Mammary epithelial cell (primary cell): ENCODE measurements at regions not wholly inside any gene's neighbourhood (a gene's known extent, or its start where the extent isn't known, plus 50 kb on each side); places are given as distances from the start of the nearest gene placed in this dataset.

Experiments used
- EZH2 ChIP-seq: IDR thresholded peaks from 2 replicates; pipeline ENCODE4 v1.6.1; 2012; ENCODE audit warnings: low read length, inconsistent platforms, borderline replicate concordance
- TF ChIP-seq, protein P1 (sequence below), 2 donors: IDR thresholded peaks in 1 of 2; conservative IDR thresholded peaks in 1 of 2; 2 replicates each; pipeline ENCODE4 v1.5.1; 2011 to 2012; ENCODE audit warnings: inconsistent platforms in 2 of 2, low read length in 2 of 2, mild to moderate bottlenecking in 2 of 2, control low read depth in 1 of 2, low read depth in 1 of 2; ENCODE audit not compliant: insufficient read depth in 1 of 2; ENCODE audit errors: extremely low read depth in 1 of 2

DNA sequence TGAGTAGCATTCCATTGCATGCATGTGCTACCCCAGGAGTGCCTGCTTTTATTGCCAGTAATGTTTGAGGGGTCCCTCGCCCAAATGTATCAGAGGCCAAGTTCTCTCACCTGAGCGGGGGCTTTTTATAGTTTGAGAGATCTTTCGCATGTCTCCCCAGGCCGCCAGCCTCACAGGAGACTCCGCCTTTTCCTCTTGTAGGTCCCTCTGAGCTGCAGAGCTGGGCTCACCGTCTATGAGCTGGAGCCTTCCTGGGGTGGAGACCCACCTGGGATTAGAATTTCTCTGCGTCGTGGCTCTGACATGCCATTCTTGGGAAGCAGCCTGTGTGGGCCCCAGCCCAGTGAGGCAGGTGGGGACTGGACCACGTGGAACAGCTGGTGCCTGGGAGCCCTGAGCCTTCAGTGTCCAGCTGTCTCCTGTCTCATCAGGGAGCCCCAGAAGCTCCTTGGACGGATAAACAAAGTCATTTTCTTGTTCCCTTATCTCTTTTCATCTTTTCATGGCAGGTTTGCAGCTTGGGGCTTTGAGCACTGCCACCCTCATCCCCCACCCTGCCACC lies 261.7 kb upstream of the CRY1 start:
- TF ChIP-seq, protein P1, sequence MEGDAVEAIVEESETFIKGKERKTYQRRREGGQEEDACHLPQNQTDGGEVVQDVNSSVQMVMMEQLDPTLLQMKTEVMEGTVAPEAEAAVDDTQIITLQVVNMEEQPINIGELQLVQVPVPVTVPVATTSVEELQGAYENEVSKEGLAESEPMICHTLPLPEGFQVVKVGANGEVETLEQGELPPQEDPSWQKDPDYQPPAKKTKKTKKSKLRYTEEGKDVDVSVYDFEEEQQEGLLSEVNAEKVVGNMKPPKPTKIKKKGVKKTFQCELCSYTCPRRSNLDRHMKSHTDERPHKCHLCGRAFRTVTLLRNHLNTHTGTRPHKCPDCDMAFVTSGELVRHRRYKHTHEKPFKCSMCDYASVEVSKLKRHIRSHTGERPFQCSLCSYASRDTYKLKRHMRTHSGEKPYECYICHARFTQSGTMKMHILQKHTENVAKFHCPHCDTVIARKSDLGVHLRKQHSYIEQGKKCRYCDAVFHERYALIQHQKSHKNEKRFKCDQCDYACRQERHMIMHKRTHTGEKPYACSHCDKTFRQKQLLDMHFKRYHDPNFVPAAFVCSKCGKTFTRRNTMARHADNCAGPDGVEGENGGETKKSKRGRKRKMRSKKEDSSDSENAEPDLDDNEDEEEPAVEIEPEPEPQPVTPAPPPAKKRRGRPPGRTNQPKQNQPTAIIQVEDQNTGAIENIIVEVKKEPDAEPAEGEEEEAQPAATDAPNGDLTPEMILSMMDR (conservative IDR thresholded peaks at IDR 0.05 in 1 of 2, IDR thresholded peaks at IDR 0.05 in 1 of 2; ENCODE audit: extremely low read depth in 1 of 2, insufficient read depth in 1 of 2, low read depth in 1 of 2, low read length in 2 of 2), result no peak
- no peak for TF ChIP-seq EZH2
